ENCODE measurements at regions not wholly inside any gene's neighbourhood (a gene's known extent, or its start where the extent isn't known, plus 50 kb on each side); places are given as distances from the start of the nearest gene placed in this dataset.

DNA sequence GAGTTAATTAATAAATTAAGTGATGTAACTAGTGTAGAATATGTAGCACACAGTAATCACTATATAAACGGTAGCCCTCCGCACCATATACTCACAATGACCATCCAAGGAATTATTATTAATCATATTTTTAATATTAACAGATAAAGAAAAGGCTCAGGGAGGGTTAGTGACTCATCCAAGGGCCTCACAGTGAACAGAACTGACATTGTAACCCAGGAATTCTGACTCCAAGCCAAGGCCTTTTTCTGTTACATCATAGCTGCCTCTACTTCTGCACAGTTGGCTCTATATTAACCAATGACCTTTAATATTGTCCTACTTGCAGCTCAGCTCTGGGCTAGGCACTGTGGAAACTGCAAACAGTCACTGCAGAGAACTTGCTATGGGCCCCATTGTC lies 117.5 kb upstream of the SIRPG start:
- peak; percentile 54 for DNase-seq (ENCODE audit: low read depth)
- TF ChIP-seq, protein P1, sequence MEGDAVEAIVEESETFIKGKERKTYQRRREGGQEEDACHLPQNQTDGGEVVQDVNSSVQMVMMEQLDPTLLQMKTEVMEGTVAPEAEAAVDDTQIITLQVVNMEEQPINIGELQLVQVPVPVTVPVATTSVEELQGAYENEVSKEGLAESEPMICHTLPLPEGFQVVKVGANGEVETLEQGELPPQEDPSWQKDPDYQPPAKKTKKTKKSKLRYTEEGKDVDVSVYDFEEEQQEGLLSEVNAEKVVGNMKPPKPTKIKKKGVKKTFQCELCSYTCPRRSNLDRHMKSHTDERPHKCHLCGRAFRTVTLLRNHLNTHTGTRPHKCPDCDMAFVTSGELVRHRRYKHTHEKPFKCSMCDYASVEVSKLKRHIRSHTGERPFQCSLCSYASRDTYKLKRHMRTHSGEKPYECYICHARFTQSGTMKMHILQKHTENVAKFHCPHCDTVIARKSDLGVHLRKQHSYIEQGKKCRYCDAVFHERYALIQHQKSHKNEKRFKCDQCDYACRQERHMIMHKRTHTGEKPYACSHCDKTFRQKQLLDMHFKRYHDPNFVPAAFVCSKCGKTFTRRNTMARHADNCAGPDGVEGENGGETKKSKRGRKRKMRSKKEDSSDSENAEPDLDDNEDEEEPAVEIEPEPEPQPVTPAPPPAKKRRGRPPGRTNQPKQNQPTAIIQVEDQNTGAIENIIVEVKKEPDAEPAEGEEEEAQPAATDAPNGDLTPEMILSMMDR (IDR thresholded peaks at IDR 0.05; ENCODE audit: low read length, missing control alignments) = no peak

DNA sequence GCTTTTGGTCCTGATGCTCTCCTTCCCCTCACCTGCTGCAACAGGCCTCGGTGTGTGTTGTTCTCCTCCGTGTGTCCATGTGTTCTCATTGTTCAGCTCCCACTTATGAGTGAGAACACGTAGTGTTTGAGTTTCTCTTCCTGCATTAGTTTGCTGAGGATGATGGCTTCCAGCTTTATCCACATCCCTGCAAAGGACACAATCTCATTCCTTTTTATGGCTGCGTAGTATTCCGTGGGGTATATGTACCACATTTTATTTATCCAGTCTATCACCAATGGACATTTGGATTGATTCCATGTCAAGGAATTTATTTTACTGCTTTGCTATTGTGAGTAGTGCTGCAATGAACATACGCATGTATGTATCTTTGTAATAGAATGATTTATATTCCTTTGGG lies 116.9 kb upstream of the SIRPG start:
- H3K4me3 ChIP-seq (replicated peaks; ENCODE audit: low read depth, low read length) = no peak overlapping the region
- TF ChIP-seq, protein P1 (IDR thresholded peaks at IDR 0.05; ENCODE audit: low read length, missing control alignments) = no peak
- no peak for DNase-seq (ENCODE audit: low read depth)

More for the DNA sequence above, 117.5 kb upstream of the SIRPG start:
- no peak overlapping the region for H3K4me3 ChIP-seq (replicated peaks; ENCODE audit: low read depth, low read length)

DNA sequence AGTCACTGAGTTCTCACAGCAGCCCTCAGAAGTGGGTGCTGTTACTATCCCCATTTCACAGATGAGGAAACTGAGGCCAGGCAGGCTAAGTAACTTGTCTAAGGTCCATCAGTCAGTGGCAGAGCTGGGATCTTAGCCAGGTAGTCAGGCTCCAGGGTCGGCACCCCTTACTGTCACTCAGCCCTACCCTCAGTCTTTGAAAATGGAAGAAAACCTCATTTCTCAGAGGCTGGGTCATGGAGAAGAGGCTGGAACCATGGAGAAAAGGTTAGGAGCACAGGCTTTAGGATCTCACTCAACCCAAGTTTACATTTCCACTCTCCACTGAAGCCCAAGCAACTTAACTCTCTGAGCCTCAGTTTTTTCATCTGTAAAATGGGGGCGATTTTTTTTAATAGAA lies 116.2 kb upstream of the SIRPG start:
- no peak for DNase-seq (ENCODE audit: low read depth)
- TF ChIP-seq, protein P1 (IDR thresholded peaks at IDR 0.05; ENCODE audit: low read length, missing control alignments) = no peak
- no peak overlapping the region for H3K4me3 ChIP-seq (replicated peaks; ENCODE audit: low read depth, low read length)

DNA sequence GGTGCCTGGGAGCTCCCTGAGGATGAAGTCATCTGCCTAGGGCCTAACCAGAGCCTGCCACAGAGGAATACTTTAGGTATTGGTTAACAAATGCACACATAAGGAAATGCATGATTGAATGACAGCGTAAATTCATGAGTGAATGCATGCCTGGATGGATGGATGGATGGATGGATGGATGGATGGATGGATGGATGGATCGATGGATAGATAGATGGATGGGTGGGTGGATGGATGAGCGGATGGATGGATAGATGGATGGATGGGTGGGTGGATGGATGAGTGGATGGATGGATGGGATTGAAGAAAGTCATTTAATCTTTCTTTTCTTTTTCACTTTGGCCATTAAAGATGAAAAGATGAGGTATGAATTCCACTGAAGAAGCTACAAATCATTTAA lies 111.9 kb upstream of the SIRPG start:
- TF ChIP-seq, protein P1 (IDR thresholded peaks at IDR 0.05; ENCODE audit: low read length, missing control alignments) = no peak
- DNase-seq (ENCODE audit: low read depth) = no peak
- H3K4me3 ChIP-seq (replicated peaks; ENCODE audit: low read depth, low read length) = no peak overlapping the region

DNA sequence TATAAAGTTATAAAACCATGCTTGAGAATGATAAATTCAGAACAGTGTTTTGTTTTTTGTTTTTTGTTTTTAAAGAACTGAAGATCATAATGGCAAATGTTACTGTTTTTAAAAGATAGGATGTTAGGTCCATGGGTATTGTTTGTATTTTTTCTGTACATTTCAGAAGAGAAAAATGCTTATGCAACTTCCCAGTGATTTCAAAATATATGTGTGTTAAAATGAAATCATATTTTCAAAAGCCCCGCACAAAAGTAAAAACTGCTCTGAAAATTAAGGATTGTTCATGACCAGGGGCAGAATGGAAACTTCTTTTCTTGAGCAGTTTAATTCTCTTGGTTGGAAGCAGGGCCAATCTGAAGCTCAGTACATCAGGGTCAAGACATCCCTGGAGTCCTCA lies 109.2 kb upstream of the SIRPG start:
- no peak for DNase-seq (ENCODE audit: low read depth)
- no peak overlapping the region for H3K4me3 ChIP-seq (replicated peaks; ENCODE audit: low read depth, low read length)
- TF ChIP-seq, protein P1 (IDR thresholded peaks at IDR 0.05; ENCODE audit: low read length, missing control alignments) = no peak

DNA sequence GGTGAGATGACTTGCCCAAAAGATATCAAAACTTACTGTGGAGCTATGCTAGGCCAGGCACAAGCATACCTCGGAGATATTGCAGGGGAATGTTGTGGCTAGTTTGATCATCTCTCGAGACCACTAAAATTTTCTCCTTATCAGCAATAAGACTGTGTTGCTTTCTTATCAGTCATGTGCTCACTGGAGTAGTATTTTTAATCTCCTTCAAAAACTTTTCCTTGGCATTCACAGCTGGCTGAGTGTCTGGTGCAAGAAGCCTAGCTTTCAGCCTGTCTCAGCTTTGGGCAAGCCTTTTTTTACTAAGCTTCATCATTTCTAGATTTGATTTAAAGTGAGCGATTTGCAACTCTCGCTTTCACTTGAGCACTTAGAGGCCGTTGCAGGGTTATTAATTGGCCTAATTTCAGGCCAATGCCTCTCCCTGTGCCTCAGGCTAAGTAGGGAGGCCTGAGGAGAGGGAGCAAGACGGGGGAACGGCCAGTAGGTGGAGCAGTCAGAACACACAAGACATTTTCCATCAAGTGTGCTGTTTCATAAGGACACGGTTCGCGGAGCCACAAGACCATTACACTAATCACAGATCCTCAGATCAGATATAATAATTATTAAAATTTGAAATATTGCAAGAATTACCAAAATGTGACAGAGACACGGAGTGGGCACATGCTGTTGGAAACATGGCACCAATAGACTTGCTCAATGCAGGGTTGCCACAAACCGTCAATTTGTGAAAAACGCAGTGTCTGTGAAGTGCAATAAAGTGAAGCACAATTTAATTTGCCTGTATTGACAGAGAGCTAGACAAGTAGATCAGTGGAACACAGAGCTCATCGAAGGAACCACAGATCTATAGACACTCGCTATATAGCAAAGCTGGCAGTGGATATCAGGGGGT lies 106.8 kb upstream of the SIRPG start:
- TF ChIP-seq, protein P1 (IDR thresholded peaks at IDR 0.05; ENCODE audit: low read length, missing control alignments) = peak; percentile 84
- peak; percentile 88 for DNase-seq (ENCODE audit: low read depth)
- H3K4me3 ChIP-seq (replicated peaks; ENCODE audit: low read depth, low read length) = no peak overlapping the region

DNA sequence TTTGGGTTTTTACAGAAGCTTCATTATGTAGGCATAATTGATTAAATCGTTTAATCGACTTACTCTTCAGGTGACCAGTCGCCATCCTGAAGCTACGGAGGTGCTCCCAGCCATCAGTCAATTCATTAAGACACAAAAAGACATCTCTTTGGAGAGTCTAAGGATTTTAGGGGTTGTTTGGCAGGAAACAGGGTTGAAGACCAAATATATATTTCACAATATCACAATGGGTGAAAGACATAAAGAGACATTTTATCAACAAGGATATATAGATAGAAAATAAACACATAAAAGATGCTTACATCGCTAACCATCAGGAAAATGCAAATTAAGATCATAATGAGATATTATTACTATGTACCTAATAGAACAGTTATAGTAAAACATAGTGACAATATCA lies 104.0 kb upstream of the SIRPG start:
- TF ChIP-seq, protein P1 (IDR thresholded peaks at IDR 0.05; ENCODE audit: low read length, missing control alignments) = no peak
- no peak for DNase-seq (ENCODE audit: low read depth)
- H3K4me3 ChIP-seq (replicated peaks; ENCODE audit: low read depth, low read length) = no peak overlapping the region
